GM20000 (cell line): ENCODE measurements at regions not wholly inside any gene's neighbourhood (a gene's known extent, or its start where the extent isn't known, plus 50 kb on each side); places are given as distances from the start of the nearest gene placed in this dataset.

Source experiments
- DNase-seq: peaks from one replicate; pipeline ENCODE4 v3.0.0; 2012; ENCODE audit warnings: low spot score
- CTCF ChIP-seq: IDR thresholded peaks from 2 replicates; pipeline ENCODE4 v1.5.1; 2012; ENCODE audit warnings: mild to moderate bottlenecking, control low read depth; ENCODE audit errors: extremely low read depth, missing control alignments

GRCh38 chr20:60535211-60535610, 577.0 kb downstream of the CDH26 start:
- DNase-seq = no peak

GRCh38 chr20:60540591-60540990, 582.4 kb downstream of the CDH26 start:
- no peak for TF ChIP-seq CTCF
- DNase-seq = no peak

More at GRCh38 chr20:60535211-60535610, 577.0 kb downstream of the CDH26 start:
- TF ChIP-seq CTCF = no peak

GRCh38 chr20:60541991-60542390, 583.8 kb downstream of the CDH26 start:
- TF ChIP-seq CTCF = no peak
- DNase-seq = no peak

GRCh38 chr20:60543598-60543997, 585.4 kb downstream of the CDH26 start:
- no peak for TF ChIP-seq CTCF
- no peak for DNase-seq

- DNase-seq = no peak
- no peak for TF ChIP-seq CTCF
These were observed 594.9 kb downstream of the CDH26 start for GRCh38 chr20:60553095-60553494.

- no peak for TF ChIP-seq CTCF
- no peak for DNase-seq
These were observed 600.3 kb downstream of the CDH26 start for GRCh38 chr20:60558486-60558885.

- no peak for DNase-seq
- TF ChIP-seq CTCF = no peak
These were observed 601.2 kb downstream of the CDH26 start for GRCh38 chr20:60559462-60559861.
